Upper lobe of left lung (tissue), 4 donors: ENCODE measurements at regions not wholly inside any gene's neighbourhood (a gene's known extent, or its start where the extent isn't known, plus 50 kb on each side); places are given as distances from the start of the nearest gene placed in this dataset.

ENCODE experiments used
- CTCF ChIP-seq, 6 experiments: fragments of 450-650 bp in 4 of 6; fragments of 200-600 bp in 2 of 6; sonication (generic) in 2 of 6; IDR thresholded peaks; one replicate each; pipeline ENCODE4 v1.5.1; 2016 to 2019; ENCODE audit warnings: antibody characterized with exemption in 6 of 6
- POLR2AphosphoS5 ChIP-seq, 2 donors: sonication (generic); formaldehyde crosslinking; IDR thresholded peaks; one replicate each; pipeline ENCODE4 v1.5.1; 2017; ENCODE audit warnings: antibody characterized with exemption in 2 of 2

GRCh38 chr2:146129231-146129630 lies 1609.3 kb upstream of the ZEB2 start:
- TF ChIP-seq CTCF (IDR thresholded peaks at IDR 0.05) (no peak), POLR2AphosphoS5 (IDR thresholded peaks at IDR 0.05) (no peak)
